ENCODE measurements at regions not wholly inside any gene's neighbourhood (a gene's known extent, or its start where the extent isn't known, plus 50 kb on each side); places are given as distances from the start of the nearest gene placed in this dataset.

DNA sequence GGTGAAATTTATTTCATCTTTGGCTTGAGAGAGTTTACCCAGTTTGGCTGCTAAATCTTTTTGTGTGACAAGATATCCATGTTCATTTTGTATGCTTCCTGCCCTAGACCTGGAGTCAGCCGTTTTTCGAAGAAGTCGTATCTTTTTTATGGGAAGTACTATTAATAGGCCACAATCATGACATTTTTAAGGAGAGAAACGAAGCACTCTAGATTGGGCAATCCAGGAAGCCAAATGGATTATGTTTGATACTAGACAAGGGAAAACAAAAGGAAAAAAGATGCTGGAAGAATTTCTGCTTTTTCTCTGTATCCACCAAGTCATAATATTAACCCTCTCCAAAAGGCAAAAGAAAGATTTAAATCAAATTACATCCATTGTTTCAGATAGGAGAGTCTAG, 214.6 kb downstream of the HDGFL1 start:
- Histone ChIP-seq H3K27me3 (ENCODE audit: control insufficient read depth in 4 of 4, insufficient read depth in 4 of 4, low read length in 3 of 4) (no peaks in the 10 kb centered on the region), H3K36me3 (ENCODE audit: control insufficient read depth in 4 of 4, insufficient read depth in 3 of 4, low read depth in 1 of 4, low read length in 3 of 4) (no peaks in the 10 kb centered on the region), H3K27ac (ENCODE audit: low read depth in 1 of 2, low read length in 2 of 2) (no peak overlapping the region), H3K4me1 (ENCODE audit: control insufficient read depth in 4 of 4, insufficient read depth in 4 of 4, low read length in 3 of 4) (no peaks in the 10 kb centered on the region), H3K9me3 (ENCODE audit: control insufficient read depth in 4 of 4, low read length in 3 of 4) (peaks cover 3 to 12% (median 6%) of the 10 kb centered on the region in 4 donors), H3K4me3 (ENCODE audit: low read depth in 1 of 3, low read length in 3 of 3) (no peak overlapping the region), H3K9ac (ENCODE audit: low read depth in 1 of 2, low read length in 2 of 2) (no peak overlapping the region)
- 65% methylated on average over 4 of the region's 4 CpGs for WGBS
- DNase-seq (ENCODE audit: low spot score): no peak
- TF ChIP-seq RAD21 (IDR thresholded peaks at IDR 0.05): no peak
- no peak for TF ChIP-seq GABPA (IDR thresholded peaks at IDR 0.05 in 1 of 2, conservative IDR thresholded peaks at IDR 0.05 in 1 of 2)
- no peak for TF ChIP-seq NR2F2 (IDR thresholded peaks at IDR 0.05)
- no peak for TF ChIP-seq HNF4G (IDR thresholded peaks at IDR 0.05)
- TF ChIP-seq, protein P1, sequence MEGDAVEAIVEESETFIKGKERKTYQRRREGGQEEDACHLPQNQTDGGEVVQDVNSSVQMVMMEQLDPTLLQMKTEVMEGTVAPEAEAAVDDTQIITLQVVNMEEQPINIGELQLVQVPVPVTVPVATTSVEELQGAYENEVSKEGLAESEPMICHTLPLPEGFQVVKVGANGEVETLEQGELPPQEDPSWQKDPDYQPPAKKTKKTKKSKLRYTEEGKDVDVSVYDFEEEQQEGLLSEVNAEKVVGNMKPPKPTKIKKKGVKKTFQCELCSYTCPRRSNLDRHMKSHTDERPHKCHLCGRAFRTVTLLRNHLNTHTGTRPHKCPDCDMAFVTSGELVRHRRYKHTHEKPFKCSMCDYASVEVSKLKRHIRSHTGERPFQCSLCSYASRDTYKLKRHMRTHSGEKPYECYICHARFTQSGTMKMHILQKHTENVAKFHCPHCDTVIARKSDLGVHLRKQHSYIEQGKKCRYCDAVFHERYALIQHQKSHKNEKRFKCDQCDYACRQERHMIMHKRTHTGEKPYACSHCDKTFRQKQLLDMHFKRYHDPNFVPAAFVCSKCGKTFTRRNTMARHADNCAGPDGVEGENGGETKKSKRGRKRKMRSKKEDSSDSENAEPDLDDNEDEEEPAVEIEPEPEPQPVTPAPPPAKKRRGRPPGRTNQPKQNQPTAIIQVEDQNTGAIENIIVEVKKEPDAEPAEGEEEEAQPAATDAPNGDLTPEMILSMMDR (IDR thresholded peaks at IDR 0.05; ENCODE audit: low read depth, low read length, missing input control): no peak
- no peak for TF ChIP-seq FOXA2 (IDR thresholded peaks at IDR 0.05)
- TF ChIP-seq RXRA (IDR thresholded peaks at IDR 0.05): no peak
- TF ChIP-seq, protein P2, sequence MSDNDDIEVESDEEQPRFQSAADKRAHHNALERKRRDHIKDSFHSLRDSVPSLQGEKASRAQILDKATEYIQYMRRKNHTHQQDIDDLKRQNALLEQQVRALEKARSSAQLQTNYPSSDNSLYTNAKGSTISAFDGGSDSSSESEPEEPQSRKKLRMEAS (IDR thresholded peaks at IDR 0.05): no peak
- no peak for TF ChIP-seq SP1 (IDR thresholded peaks at IDR 0.05)
- no peak for TF ChIP-seq TAF1 (conservative IDR thresholded peaks at IDR 0.05)
- no peak for TF ChIP-seq ZBTB33 (IDR thresholded peaks at IDR 0.05)
- TF ChIP-seq, protein P3, sequence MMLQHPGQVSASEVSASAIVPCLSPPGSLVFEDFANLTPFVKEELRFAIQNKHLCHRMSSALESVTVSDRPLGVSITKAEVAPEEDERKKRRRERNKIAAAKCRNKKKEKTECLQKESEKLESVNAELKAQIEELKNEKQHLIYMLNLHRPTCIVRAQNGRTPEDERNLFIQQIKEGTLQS (IDR thresholded peaks at IDR 0.05): no peak
- TF ChIP-seq JUND (IDR thresholded peaks at IDR 0.05): no peak
- no peak for TF ChIP-seq YY1 (IDR thresholded peaks at IDR 0.05)
- no peak for TF ChIP-seq FOXA1 (IDR thresholded peaks at IDR 0.05)
- no peak for TF ChIP-seq EGR1 (IDR thresholded peaks at IDR 0.05; ENCODE audit: low read depth in 2 of 2)

- TF ChIP-seq FOXA1 (IDR thresholded peaks at IDR 0.05) (no peak), JUND (IDR thresholded peaks at IDR 0.05) (no peak), GABPA (IDR thresholded peaks at IDR 0.05 in 1 of 2, conservative IDR thresholded peaks at IDR 0.05 in 1 of 2) (no peak), HNF4G (IDR thresholded peaks at IDR 0.05) (no peak), EGR1 (IDR thresholded peaks at IDR 0.05; ENCODE audit: low read depth in 2 of 2) (no peak), YY1 (IDR thresholded peaks at IDR 0.05) (no peak)
- TF ChIP-seq, protein P3 (IDR thresholded peaks at IDR 0.05): no peak
- Histone ChIP-seq H3K27me3 (ENCODE audit: control insufficient read depth in 4 of 4, insufficient read depth in 4 of 4, low read length in 3 of 4) (no peaks in the 10 kb centered on the region), H3K36me3 (ENCODE audit: control insufficient read depth in 4 of 4, insufficient read depth in 3 of 4, low read depth in 1 of 4, low read length in 3 of 4) (no peaks in the 10 kb centered on the region), H3K4me1 (ENCODE audit: control insufficient read depth in 4 of 4, insufficient read depth in 4 of 4, low read length in 3 of 4) (no peaks in the 10 kb centered on the region), H3K9me3 (ENCODE audit: control insufficient read depth in 4 of 4, low read length in 3 of 4) (peaks cover 0 to 5% (median under 1%) of the 10 kb centered on the region in 4 donors), H3K9ac (ENCODE audit: low read depth in 1 of 2, low read length in 2 of 2) (no peak overlapping the region), H3K27ac (ENCODE audit: low read depth in 1 of 2, low read length in 2 of 2) (no peak overlapping the region), H3K4me3 (ENCODE audit: low read depth in 1 of 3, low read length in 3 of 3) (no peak overlapping the region)
- WGBS: 71% methylated on average over 12 of the region's 12 CpGs
- no peak for DNase-seq (ENCODE audit: low spot score)
Measured at GRCh38 chr6:22784601-22785410, 215.4 kb downstream of the HDGFL1 start.
